Loucy (cell line): ENCODE measurements at regions not wholly inside any gene's neighbourhood (a gene's known extent, or its start where the extent isn't known, plus 50 kb on each side); places are given as distances from the start of the nearest gene placed in this dataset.

Experiments
- EZH2phosphoT487 ChIP-seq: fragments of 200-600 bp; IDR thresholded peaks from 2 replicates; pipeline ENCODE4 v1.6.1; 2018; ENCODE audit warnings: antibody characterized with exemption, mild to moderate bottlenecking, moderate library complexity, borderline replicate concordance
- TF ChIP-seq, protein P1 (sequence below): fragments of 200-600 bp; sonication (generic); conservative IDR thresholded peaks from 2 replicates; pipeline ENCODE4 v1.5.1; 2014; ENCODE audit warnings: mild to moderate bottlenecking, antibody characterized with exemption, low read length

DNA sequence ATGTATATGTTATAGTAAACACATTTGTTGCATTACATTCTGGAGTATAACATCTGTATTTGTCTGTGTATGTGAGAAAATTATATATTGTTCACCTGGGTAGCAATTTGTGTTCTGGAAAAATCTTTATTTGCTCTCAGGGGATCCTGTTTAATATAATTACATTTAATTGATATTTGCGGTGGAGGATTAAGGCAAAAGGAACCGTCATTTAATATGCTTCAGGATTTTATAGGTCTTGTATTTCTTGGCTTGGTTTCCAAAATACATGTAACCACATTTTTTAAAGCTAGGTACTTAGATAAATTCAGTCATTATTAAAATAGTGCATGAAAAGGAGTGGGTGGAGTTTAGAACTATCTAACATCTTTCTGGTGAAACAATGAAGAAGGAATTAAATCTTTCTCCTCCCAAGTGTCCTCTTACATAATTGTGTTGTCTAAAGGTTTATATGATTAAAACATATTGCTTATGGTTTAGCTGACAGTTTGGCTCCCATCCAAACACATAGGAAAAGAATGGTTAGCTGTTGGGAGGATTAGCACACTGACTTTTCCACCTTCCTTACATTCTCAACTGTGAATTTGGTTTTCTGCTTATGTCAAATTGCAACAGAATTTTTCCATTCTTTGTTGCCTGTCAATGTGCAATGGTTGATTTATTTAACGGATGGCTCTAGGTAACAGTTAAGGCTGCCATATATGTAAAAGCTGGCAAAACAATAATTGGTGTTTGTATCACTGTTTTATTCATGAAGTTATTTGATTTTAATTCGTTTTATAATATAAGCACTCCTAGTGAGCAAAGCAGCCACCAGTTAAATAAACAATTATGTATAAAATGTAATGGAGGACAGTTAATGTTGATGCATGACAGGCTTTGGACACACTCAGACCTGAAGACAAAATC, 250.8 kb upstream of the SFRP2 start:
- TF ChIP-seq, protein P1, sequence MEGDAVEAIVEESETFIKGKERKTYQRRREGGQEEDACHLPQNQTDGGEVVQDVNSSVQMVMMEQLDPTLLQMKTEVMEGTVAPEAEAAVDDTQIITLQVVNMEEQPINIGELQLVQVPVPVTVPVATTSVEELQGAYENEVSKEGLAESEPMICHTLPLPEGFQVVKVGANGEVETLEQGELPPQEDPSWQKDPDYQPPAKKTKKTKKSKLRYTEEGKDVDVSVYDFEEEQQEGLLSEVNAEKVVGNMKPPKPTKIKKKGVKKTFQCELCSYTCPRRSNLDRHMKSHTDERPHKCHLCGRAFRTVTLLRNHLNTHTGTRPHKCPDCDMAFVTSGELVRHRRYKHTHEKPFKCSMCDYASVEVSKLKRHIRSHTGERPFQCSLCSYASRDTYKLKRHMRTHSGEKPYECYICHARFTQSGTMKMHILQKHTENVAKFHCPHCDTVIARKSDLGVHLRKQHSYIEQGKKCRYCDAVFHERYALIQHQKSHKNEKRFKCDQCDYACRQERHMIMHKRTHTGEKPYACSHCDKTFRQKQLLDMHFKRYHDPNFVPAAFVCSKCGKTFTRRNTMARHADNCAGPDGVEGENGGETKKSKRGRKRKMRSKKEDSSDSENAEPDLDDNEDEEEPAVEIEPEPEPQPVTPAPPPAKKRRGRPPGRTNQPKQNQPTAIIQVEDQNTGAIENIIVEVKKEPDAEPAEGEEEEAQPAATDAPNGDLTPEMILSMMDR = no peak
- no peak for TF ChIP-seq EZH2phosphoT487
